ENCODE measurements at regions not wholly inside any gene's neighbourhood (a gene's known extent, or its start where the extent isn't known, plus 50 kb on each side); places are given as distances from the start of the nearest gene placed in this dataset.

- DNase-seq (ENCODE audit: low spot score) = no peak
- TF ChIP-seq, protein P1, sequence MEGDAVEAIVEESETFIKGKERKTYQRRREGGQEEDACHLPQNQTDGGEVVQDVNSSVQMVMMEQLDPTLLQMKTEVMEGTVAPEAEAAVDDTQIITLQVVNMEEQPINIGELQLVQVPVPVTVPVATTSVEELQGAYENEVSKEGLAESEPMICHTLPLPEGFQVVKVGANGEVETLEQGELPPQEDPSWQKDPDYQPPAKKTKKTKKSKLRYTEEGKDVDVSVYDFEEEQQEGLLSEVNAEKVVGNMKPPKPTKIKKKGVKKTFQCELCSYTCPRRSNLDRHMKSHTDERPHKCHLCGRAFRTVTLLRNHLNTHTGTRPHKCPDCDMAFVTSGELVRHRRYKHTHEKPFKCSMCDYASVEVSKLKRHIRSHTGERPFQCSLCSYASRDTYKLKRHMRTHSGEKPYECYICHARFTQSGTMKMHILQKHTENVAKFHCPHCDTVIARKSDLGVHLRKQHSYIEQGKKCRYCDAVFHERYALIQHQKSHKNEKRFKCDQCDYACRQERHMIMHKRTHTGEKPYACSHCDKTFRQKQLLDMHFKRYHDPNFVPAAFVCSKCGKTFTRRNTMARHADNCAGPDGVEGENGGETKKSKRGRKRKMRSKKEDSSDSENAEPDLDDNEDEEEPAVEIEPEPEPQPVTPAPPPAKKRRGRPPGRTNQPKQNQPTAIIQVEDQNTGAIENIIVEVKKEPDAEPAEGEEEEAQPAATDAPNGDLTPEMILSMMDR (IDR thresholded peaks at IDR 0.05; ENCODE audit: extremely low read depth, missing control alignments) = no peak
Observed at GRCh38 chr5:86029308-86029707, 588.4 kb upstream of the COX7C start.

DNA sequence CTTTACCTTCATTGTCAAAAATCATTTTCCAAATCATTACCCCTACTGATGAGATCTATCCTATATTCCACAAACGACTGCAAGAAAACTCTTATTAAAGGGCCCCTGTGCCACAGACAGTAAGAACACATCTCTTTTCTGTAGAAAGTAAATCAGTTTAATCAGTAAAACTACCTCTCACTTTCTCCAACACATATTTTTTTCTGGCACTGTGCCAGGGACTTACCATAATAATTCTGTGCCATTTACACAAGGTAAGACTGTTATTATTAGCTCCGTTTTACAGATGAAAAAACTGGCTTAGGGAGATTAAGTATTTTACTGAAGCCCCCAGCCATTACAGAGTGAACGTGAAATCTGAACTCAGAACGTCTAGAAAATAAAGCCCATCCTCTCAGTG lies 587.0 kb upstream of the COX7C start:
- no peak for DNase-seq (ENCODE audit: low spot score)
- TF ChIP-seq, protein P1 (IDR thresholded peaks at IDR 0.05; ENCODE audit: extremely low read depth, missing control alignments) = no peak

DNA sequence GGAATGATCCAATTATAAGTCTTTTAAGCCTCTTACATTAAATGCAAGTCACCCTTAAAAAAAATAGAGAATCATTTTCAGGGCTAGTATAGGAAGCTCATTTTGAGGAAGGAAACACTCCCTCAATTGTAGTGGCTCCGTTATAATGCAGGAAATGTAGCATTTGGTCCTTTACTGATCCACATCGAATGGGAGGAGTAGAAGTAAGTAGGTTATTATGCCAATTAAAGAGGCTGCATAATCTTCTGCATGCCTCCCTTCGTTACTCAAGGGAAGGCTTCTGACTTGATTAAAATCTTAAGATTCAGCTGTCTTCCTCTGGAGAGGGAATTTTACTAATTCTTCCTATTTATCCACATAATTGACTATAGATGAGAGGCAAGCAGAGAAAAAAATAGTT lies 579.2 kb upstream of the COX7C start:
- DNase-seq (ENCODE audit: low spot score) = no peak
- TF ChIP-seq, protein P1 (IDR thresholded peaks at IDR 0.05; ENCODE audit: extremely low read depth, missing control alignments) = no peak

GRCh38 chr5:86039351-86039750 lies 578.4 kb upstream of the COX7C start:
- DNase-seq (ENCODE audit: low spot score) = no peak
- TF ChIP-seq, protein P1 (IDR thresholded peaks at IDR 0.05; ENCODE audit: extremely low read depth, missing control alignments) = no peak

DNA sequence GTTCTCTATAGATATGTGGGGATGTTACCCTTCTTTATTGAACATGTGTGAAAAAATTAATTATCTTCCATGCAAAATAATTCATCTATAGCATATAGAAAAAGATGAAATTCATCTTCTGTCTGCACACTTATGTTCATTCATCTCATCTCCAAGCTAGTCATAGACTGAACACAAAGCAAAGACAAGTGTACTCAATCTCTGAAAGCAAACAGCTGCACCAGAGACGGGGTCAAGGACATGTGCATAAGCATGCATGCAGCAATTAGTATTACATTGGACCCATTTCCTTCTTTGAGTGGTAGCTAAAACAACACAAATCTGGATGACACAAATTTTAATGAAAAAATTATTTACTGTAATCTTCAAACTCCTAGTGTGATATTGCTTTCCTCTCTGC lies 547.0 kb upstream of the COX7C start:
- DNase-seq (ENCODE audit: low spot score) = no peak
- TF ChIP-seq, protein P1 (IDR thresholded peaks at IDR 0.05; ENCODE audit: extremely low read depth, missing control alignments) = no peak

DNA sequence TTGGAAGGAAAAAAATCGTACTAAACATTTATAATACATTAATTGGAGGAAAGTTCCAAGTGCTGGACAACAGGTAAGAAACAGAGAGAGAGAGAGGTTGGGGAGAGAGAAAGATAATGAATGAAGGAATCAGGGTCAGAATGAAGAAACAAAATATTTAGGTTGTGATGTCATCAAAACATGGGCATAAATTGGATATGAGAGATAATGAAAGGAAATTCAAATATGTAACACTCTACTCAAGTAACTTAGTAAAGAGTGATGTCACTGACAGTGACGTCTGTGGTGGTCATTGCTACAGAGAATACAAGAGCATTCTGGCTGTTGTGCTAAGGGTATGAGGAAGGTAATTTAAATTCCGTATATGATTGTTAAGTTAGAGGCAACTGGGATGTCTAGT lies 543.4 kb upstream of the COX7C start:
- TF ChIP-seq, protein P1 (IDR thresholded peaks at IDR 0.05; ENCODE audit: extremely low read depth, missing control alignments) = no peak
- no peak for DNase-seq (ENCODE audit: low spot score)

DNA sequence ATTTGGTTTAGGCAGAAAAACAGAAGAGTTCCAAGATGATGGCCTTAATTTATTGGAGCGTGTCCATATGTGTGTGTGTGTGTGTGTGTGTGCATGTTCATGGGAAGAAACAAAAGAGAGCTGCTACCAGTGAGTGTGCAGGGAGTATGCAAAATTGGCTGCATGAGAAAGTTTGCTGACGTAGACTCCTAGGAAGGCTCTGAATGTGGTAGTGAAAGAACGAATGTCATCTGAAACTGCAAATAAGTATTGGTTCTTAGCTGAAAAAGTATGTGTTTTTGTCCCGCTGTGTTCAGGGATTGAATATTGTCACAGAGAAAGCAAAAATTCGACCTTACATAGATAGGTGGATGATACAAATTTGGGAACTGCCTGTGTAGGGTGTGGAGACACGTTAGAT lies 542.6 kb upstream of the COX7C start:
- no peak for DNase-seq (ENCODE audit: low spot score)
- TF ChIP-seq, protein P1 (IDR thresholded peaks at IDR 0.05; ENCODE audit: extremely low read depth, missing control alignments) = no peak
